ENCODE measurements at regions not wholly inside any gene's neighbourhood (a gene's known extent, or its start where the extent isn't known, plus 50 kb on each side); places are given as distances from the start of the nearest gene placed in this dataset.
"Not testable (repeated sequence)": the region's sequence is repeated elsewhere in the genome, so short reads cannot be mapped to it uniquely, and the experiment has no call there.

GRCh38 chr3:197459571-197459970 lies 96.2 kb downstream of the BDH1 start:
- DNase-seq, result not testable (repeated sequence)

- no peak for DNase-seq
Measured at GRCh38 chr3:197458906-197459470, 96.8 kb downstream of the BDH1 start.

GRCh38 chr3:197458179-197458707 lies 97.5 kb downstream of the BDH1 start:
- peak; percentile 24 for DNase-seq

GRCh38 chr3:197456261-197457091 lies 99.3 kb downstream of the BDH1 start:
- DNase-seq, result peak; percentile 64

- DNase-seq, result not testable (repeated sequence)
Measured at GRCh38 chr3:197454841-197455240, 100.9 kb downstream of the BDH1 start.

GRCh38 chr3:197454014-197454413 lies 101.8 kb downstream of the BDH1 start:
- peak; percentile 19 for DNase-seq

GRCh38 chr3:197450810-197451209 lies 105.0 kb downstream of the BDH1 start:
- no peak for DNase-seq

GRCh38 chr3:197450308-197450707 lies 105.5 kb downstream of the BDH1 start:
- no peak for DNase-seq

- not testable (repeated sequence) for DNase-seq
Measured at GRCh38 chr3:197449181-197449580, 106.6 kb downstream of the BDH1 start.

GRCh38 chr3:197447781-197448180 lies 108.0 kb downstream of the BDH1 start:
- not testable (repeated sequence) for DNase-seq

GRCh38 chr3:197447057-197447456 lies 108.7 kb downstream of the BDH1 start:
- DNase-seq, result no peak

GRCh38 chr3:197446700-197447056 lies 109.1 kb downstream of the BDH1 start:
- DNase-seq, result no peak

GRCh38 chr3:197445896-197446699 lies 109.7 kb downstream of the BDH1 start:
- DNase-seq, result no peak

- no peak for DNase-seq
Measured at GRCh38 chr3:197444793-197445379, 110.9 kb downstream of the BDH1 start.

GRCh38 chr3:197443506-197443905 lies 112.3 kb downstream of the BDH1 start:
- DNase-seq, result no peak

- DNase-seq, result no peak
Measured at GRCh38 chr3:197440717-197441303, 115.0 kb downstream of the BDH1 start.

- no peak for DNase-seq
Measured at GRCh38 chr3:197438906-197439305, 116.9 kb downstream of the BDH1 start.

- no peak for DNase-seq
Measured at GRCh38 chr3:197435426-197435825, 120.3 kb downstream of the BDH1 start.

- DNase-seq, result no peak
Measured at GRCh38 chr3:197434830-197435229, 120.9 kb downstream of the BDH1 start.

- no peak for DNase-seq
Measured at GRCh38 chr3:197432384-197433127, 123.2 kb downstream of the BDH1 start.

- no peak for DNase-seq
Measured at GRCh38 chr3:197431346-197431910, 124.3 kb downstream of the BDH1 start.

GRCh38 chr3:197430934-197431333 lies 124.8 kb downstream of the BDH1 start:
- DNase-seq, result no peak
